GM21447 (cell line): ENCODE measurements at regions not wholly inside any gene's neighbourhood (a gene's known extent, or its start where the extent isn't known, plus 50 kb on each side); places are given as distances from the start of the nearest gene placed in this dataset.
A peak's percentile ranks its signal among the peaks of the same experiment; 100 is the strongest.
"Not testable (repeated sequence)": the region's sequence is repeated elsewhere in the genome, so short reads cannot be mapped to it uniquely, and the experiment has no call there.

ENCODE experiments used
- ATAC-seq: cut with Tn5 transposase; IDR thresholded peaks from one replicate; pipeline ENCODE4 v1.9.1; 2021; ENCODE audit not compliant: unreplicated experiment

GRCh38 chr2:156765450-156765849 is 329.3 kb downstream of the GPD2 start:
- no peak for ATAC-seq

GRCh38 chr2:156769802-156770201 is 333.6 kb downstream of the GPD2 start:
- no peak for ATAC-seq

GRCh38 chr2:156778916-156779315 is 342.7 kb downstream of the GPD2 start:
- ATAC-seq: no peak

DNA sequence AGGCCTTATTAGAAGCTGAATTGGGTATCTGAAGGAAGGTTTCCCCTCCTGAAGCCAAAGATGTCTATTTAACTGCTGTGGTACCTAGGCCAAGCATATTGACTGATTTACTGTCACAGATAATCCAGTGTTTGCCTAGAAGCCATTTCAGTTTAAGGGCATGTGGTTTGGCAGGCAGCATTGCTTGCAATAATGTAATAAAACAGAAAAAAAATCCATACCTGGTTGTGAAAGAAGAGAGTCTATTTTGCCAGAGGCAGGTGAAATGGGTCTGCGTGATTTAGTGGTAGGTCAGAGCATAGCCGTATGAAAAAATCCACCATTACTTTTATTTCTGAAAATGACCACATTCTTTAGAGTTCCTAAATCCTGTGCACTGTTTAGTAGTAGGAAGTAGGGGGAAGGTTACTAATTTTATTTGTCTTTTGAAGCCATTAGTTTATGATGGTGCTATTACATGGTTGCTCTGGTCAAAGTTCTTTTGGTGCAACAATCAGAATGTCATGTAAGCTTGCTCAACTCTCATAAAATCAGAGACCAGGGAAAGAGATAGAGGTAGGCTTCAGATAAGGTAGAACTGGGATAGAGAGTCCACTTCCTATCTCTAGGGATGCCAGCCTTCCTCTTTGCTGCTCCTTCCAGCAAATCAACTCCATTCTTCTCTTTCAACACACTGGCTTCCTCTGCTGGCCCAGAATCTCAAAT is 343.4 kb downstream of the GPD2 start:
- ATAC-seq: no peak

DNA sequence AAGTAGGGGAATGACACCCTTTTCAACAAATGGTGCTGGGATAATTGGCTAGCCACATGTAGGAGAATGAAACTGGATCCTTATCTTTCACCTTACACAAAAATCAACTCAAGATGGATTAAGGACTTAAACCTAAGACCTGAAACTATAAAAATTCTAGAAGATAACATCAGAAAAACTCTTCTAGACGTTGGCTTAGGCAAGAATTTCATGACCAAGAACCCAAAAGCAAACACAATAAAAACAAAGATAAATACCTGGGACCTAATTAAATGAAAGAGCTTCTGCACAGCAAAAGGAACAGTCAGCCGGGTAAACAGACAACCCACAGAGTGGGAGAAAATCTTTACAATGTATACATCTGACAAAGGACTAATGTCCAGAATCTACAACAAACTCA is 345.5 kb downstream of the GPD2 start:
- not testable (repeated sequence) for ATAC-seq

- no peak for ATAC-seq
Observed at GRCh38 chr2:156784020-156784701, 348.0 kb downstream of the GPD2 start.

GRCh38 chr2:156787517-156787916 is 351.3 kb downstream of the GPD2 start:
- ATAC-seq: no peak

GRCh38 chr2:156790343-156791037 is 354.3 kb downstream of the GPD2 start:
- no peak for ATAC-seq

DNA sequence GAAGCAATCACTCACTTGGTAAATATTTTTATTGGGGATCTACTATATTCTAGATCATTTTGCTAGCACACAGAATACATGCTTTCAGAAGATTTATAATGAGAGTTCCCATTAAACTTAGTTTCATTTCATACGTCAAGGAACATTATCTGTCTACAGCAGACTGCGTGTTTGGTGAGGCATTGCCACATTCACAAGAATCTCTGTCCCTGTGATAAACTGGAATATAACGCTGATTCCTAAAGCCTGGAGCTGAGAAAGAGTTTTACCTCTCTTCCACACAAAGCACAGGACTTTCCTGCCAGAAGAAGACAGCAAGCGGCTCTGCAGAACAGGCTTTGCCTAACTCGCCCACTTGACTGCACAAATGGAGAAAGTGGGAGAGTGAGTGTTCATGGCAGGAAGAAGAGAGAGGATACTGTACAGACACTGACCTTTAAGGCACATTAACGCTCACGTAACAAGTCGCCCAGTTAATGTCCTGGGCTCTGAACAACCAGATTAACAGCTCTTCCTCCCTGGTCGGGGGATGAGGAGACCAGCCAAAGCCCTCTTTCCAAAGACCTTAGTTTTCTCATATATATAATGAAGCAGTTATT is 356.2 kb downstream of the GPD2 start:
- no peak for ATAC-seq

GRCh38 chr2:156797832-156798231 is 361.7 kb downstream of the GPD2 start:
- ATAC-seq: no peak

DNA sequence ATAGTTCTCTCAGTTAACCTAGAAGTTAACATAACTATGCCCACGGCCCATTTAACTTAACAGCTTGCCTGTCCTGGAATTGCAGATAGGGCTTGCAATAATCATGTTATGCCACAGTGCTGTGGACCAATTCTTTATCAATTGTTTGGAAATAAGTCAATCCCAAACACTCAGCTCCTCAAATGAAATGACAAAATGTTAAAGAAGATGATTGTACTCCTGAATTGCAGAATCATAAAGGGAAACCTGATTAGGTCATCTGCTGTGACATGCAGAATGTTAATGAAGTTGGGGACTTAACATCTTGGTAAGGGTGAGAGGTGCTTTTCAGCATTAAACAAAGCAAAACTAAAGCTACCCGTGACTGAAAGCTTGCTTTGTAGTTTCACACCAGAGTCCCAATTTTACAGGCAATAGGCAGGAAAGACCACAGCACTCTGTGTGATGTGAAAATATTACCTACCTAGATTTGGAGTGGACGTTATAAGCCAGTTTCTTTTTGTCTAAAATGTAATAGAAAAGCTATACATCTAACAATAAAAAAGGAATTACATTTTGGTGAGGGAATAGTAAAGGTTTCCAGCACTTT is 364.0 kb downstream of the GPD2 start:
- ATAC-seq: peak; percentile 52

- ATAC-seq: no peak
Observed at GRCh38 chr2:156800781-156801361, 364.7 kb downstream of the GPD2 start.

GRCh38 chr2:156803243-156803642 is 367.1 kb downstream of the GPD2 start:
- no peak for ATAC-seq

- no peak for ATAC-seq
Observed at GRCh38 chr2:156803967-156804366, 367.8 kb downstream of the GPD2 start.

DNA sequence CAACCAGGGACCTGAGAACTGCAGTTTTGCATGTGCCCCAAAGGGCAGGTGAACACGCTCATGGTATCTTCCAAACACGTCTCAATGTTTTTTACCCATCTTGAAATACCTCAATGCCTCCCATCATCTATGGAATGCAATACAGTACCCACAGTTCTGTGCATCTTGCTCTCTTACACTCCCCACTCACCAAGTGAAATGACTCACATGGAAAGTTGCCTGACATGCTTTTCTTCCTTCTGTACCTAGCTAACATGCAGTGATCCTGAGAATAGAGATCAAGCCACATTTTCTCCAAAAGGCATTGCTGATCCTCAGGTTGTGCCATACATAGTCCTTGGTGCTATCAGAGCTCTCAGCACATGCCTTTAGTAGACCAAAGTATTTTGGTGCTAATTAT is 373.9 kb downstream of the GPD2 start:
- ATAC-seq: no peak

DNA sequence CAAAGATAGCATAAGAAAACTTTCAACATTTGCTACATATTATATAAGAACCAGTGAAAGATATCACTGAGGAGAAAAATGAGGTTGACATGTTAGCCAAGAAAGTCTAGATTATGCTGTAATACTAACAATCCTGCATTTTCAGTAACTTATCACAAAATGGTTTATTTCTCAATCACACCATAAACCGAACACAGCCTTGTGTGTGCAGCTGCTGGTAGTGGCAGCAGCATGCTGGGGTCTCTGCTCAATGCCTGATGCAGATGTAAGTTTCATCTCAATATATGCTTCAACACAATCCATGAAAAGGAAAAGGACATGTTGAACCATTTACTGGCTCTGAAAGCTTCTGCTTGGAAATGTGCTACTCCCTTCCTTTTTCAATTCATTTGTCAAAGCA is 376.3 kb downstream of the GPD2 start:
- ATAC-seq: no peak

GRCh38 chr2:156817430-156817829 is 381.3 kb downstream of the GPD2 start:
- no peak for ATAC-seq

- no peak for ATAC-seq
Observed at GRCh38 chr2:156818221-156818620, 382.0 kb downstream of the GPD2 start.

GRCh38 chr2:156818944-156819343 is 382.8 kb downstream of the GPD2 start:
- ATAC-seq: no peak

DNA sequence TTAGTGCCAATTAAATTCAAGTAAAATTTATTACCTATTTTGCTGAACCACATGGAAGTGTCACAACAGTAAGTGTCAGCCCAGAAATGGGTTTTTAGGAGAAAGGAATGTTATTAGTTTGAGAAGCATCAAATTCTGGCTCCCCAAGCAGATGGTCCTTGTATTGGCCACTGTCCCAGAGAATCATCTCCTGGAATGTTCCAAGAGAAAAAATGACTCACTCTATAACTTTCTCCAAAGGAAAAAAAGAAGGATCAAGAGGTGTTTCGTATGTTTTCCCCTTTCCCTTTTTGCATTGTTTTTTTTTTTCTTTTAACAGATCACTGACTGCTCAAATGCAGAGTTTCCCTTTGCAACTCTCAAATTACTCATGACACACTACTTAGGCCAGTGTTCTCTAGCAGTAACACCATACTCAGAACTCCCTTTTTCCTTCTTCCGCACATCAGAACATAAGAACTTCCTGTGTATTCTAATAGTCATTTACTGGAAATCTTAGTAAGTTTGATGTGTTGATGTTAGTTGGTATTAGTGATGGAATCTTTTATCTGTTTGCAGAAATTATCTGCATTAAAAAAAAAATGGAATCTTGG is 390.3 kb downstream of the GPD2 start:
- no peak for ATAC-seq

GRCh38 chr2:156834431-156834830 is 398.3 kb downstream of the GPD2 start:
- no peak for ATAC-seq
